Smooth muscle cell (in vitro differentiated cells): ENCODE measurements at regions not wholly inside any gene's neighbourhood (a gene's known extent, or its start where the extent isn't known, plus 50 kb on each side); places are given as distances from the start of the nearest gene placed in this dataset.
"Not testable (repeated sequence)": the region's sequence is repeated elsewhere in the genome, so short reads cannot be mapped to it uniquely, and the experiment has no call there.

ENCODE experiments used
- DNase-seq: peaks from one replicate; lab custom pipeline; 2025; ENCODE audit not compliant: unreplicated experiment; lab: John Stamatoyannopoulos, UW
- H2AFZ ChIP-seq: fragments of 200-600 bp; sonication (generic); 2 replicates; pipeline ENCODE4 v1.6.0; 2016; ENCODE audit warnings: antibody characterized with exemption, low read depth, mild to moderate bottlenecking
- H3F3A ChIP-seq: fragments of 200-600 bp; sonication (generic); 2 replicates; pipeline ENCODE4 v1.6.0; 2017; ENCODE audit warnings: antibody characterized with exemption, low read depth
- H3K27ac ChIP-seq: fragments of 200-600 bp; sonication (generic); 2 replicates; pipeline ENCODE4 v1.5.1; 2016; ENCODE audit warnings: low read depth, mild to moderate bottlenecking
- H3K27me3 ChIP-seq: fragments of 200-600 bp; sonication (generic); 2 replicates; pipeline ENCODE4 v1.6.1; 2016; ENCODE audit warnings: low read depth, mild to moderate bottlenecking
- H3K36me3 ChIP-seq: fragments of 200-600 bp; sonication (generic); 2 replicates; pipeline ENCODE4 v1.5.1; 2016; ENCODE audit warnings: low read depth
- H3K4me1 ChIP-seq: fragments of 200-600 bp; sonication (generic); 2 replicates; pipeline ENCODE4 v1.5.1; 2016; ENCODE audit warnings: low read depth
- H3K4me2 ChIP-seq: fragments of 200-600 bp; sonication (generic); 2 replicates; pipeline ENCODE4 v1.6.0; 2016; ENCODE audit warnings: mild to moderate bottlenecking
- H3K4me3 ChIP-seq: fragments of 200-600 bp; sonication (generic); 2 replicates; pipeline ENCODE4 v1.5.1; 2016; ENCODE audit warnings: mild to moderate bottlenecking
- H3K79me2 ChIP-seq: fragments of 200-600 bp; sonication (generic); 2 replicates; pipeline ENCODE4 v1.6.0; 2016; ENCODE audit warnings: low read depth, mild to moderate bottlenecking
- H3K9ac ChIP-seq: fragments of 200-600 bp; sonication (generic); 2 replicates; pipeline ENCODE4 v1.6.0; 2016; ENCODE audit warnings: low read depth
- H3K9me3 ChIP-seq: fragments of 200-600 bp; sonication (generic); replicated peaks from 2 replicates; pipeline ENCODE4 v1.5.1; 2016; ENCODE audit warnings: low read depth
- H4K20me1 ChIP-seq: fragments of 200-600 bp; sonication (generic); 2 replicates; pipeline ENCODE4 v1.6.0; 2016; ENCODE audit warnings: low read depth
- WGBS: methylation state at CpG from one replicate; pipeline ENCODE4 v1.1.7; 2016; ENCODE audit warnings: low lambda C conversion rate; 5-methylcytosine and 5-hydroxymethylcytosine counted together
- TF ChIP-seq, protein P1 (sequence below): fragments of 200-600 bp; sonication (generic); IDR thresholded peaks from 2 replicates; pipeline ENCODE4 v1.5.1; 2017; ENCODE audit warnings: borderline replicate concordance, mild to moderate bottlenecking, antibody characterized with exemption; ENCODE audit not compliant: insufficient read depth, poor library complexity, severe bottlenecking

- Histone ChIP-seq H3K9me3 (no peaks in the 10 kb centered on the region), H3K27me3 (no peaks in the 10 kb centered on the region), H3K36me3 (no peaks in the 10 kb centered on the region), H3K79me2 (no peaks in the 10 kb centered on the region), H2AFZ (no peak overlapping the region), H3K4me1 (no peaks in the 10 kb centered on the region), H3K9ac (no peak overlapping the region), H3K4me2 (peak overlapping the region; percentile 18), H3F3A (no peaks in the 10 kb centered on the region), H4K20me1 (no peaks in the 10 kb centered on the region), H3K4me3 (no peak overlapping the region), H3K27ac (no peak overlapping the region)
- TF ChIP-seq, protein P1, sequence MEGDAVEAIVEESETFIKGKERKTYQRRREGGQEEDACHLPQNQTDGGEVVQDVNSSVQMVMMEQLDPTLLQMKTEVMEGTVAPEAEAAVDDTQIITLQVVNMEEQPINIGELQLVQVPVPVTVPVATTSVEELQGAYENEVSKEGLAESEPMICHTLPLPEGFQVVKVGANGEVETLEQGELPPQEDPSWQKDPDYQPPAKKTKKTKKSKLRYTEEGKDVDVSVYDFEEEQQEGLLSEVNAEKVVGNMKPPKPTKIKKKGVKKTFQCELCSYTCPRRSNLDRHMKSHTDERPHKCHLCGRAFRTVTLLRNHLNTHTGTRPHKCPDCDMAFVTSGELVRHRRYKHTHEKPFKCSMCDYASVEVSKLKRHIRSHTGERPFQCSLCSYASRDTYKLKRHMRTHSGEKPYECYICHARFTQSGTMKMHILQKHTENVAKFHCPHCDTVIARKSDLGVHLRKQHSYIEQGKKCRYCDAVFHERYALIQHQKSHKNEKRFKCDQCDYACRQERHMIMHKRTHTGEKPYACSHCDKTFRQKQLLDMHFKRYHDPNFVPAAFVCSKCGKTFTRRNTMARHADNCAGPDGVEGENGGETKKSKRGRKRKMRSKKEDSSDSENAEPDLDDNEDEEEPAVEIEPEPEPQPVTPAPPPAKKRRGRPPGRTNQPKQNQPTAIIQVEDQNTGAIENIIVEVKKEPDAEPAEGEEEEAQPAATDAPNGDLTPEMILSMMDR, result no peak
- 39% methylated on average over 6 of the region's 6 CpGs for WGBS
- DNase-seq, result no peak
These were observed 57.2 kb downstream of the BMP15 start for GRCh38 chrX:50967736-50968135.

GRCh38 chrX:50968871-50969635, 58.5 kb downstream of the BMP15 start:
- not testable (repeated sequence) for H3K4me1 ChIP-seq, H4K20me1 ChIP-seq, H3K9ac ChIP-seq, H3K27me3 ChIP-seq, H3K36me3 ChIP-seq, H3K27ac ChIP-seq, H2AFZ ChIP-seq, H3K4me3 ChIP-seq, H3K79me2 ChIP-seq, DNase-seq, H3K9me3 ChIP-seq, H3F3A ChIP-seq, H3K4me2 ChIP-seq
- WGBS, result 54% methylated on average over 7 of the region's 7 CpGs

- H4K20me1 ChIP-seq, result no peaks in the 10 kb centered on the region
- H2AFZ ChIP-seq, result no peak overlapping the region
- 61% methylated on average over 2 of the region's 2 CpGs for WGBS
- peak overlapping the region; percentile 62 for H3K9ac ChIP-seq
- H3K4me2 ChIP-seq, result peak overlapping the region; percentile 8
- no peaks in the 10 kb centered on the region for H3K27me3 ChIP-seq
- H3K36me3 ChIP-seq, result no peaks in the 10 kb centered on the region
- TF ChIP-seq, protein P1, result no peak
- H3K4me3 ChIP-seq, result no peak overlapping the region
- H3F3A ChIP-seq, result no peaks in the 10 kb centered on the region
- no peak for DNase-seq
- no peaks in the 10 kb centered on the region for H3K79me2 ChIP-seq
- no peaks in the 10 kb centered on the region for H3K4me1 ChIP-seq
- peak overlapping the region; percentile 79 for H3K27ac ChIP-seq
- H3K9me3 ChIP-seq, result no peaks in the 10 kb centered on the region
These were observed 60.9 kb downstream of the BMP15 start for GRCh38 chrX:50971395-50971794.

DNA sequence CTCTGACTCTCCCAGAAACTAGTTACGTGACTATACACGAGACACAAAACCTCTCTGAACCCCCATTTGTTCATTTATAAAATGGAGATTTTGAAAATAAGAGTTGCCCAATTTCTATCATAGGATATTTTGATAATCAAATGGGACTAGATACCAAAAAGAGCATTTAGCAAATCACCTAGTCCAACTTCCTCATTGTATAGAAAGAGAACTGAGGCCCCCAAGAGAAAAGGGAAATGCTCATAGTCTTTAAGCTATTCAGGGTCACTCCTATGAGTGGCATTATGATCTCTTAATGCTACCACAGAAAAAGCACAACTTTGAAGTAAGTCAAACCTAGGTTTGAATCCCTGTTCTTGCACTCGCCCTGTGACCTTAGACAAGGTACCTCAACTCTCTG, 62.7 kb downstream of the BMP15 start:
- no peaks in the 10 kb centered on the region for H3F3A ChIP-seq
- no peaks in the 10 kb centered on the region for H3K9me3 ChIP-seq
- no peaks in the 10 kb centered on the region for H3K4me1 ChIP-seq
- WGBS, result 90% methylated on average over 3 of the region's 3 CpGs
- TF ChIP-seq, protein P1, result no peak
- H3K4me2 ChIP-seq, result no peak overlapping the region
- H3K9ac ChIP-seq, result no peak overlapping the region
- DNase-seq, result no peak
- no peaks in the 10 kb centered on the region for H3K79me2 ChIP-seq
- no peak overlapping the region for H2AFZ ChIP-seq
- H3K27me3 ChIP-seq, result no peaks in the 10 kb centered on the region
- H3K27ac ChIP-seq, result no peak overlapping the region
- H4K20me1 ChIP-seq, result no peaks in the 10 kb centered on the region
- no peak overlapping the region for H3K4me3 ChIP-seq
- no peaks in the 10 kb centered on the region for H3K36me3 ChIP-seq
